ENCODE measurements at regions not wholly inside any gene's neighbourhood (a gene's known extent, or its start where the extent isn't known, plus 50 kb on each side); places are given as distances from the start of the nearest gene placed in this dataset.

DNA sequence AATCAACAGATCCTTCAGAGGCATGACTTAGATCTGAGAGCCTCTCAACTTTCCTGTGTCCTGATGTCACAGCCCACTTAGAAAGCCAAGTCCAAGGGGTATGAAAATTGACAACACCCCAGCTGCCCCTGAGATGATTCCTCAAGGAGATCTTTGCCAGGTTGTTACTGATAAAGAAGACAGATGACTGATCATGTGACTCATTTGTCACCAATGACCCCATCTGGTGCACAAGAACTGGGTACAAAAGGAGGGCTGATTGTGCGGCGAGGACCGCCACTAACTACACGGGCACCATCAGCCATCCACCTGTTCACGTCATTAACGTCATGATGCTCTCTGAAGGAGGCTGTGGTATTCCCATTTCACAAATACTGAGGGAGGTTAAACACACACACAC, 583.2 kb upstream of the KLF4 start:
- no peak overlapping the region for H2AFZ ChIP-seq (ENCODE audit: low read length)
- Mint-ChIP-seq H3K36me3 (ENCODE audit: insufficient read depth in 1 of 3, low read depth in 3 of 3) (peaks cover 2 to 11% (median 7%) of the 10 kb centered on the region in 3 experiments; a peak in 4 of 7 replicates), H3K4me3 (no peak overlapping the region), H3K9me3 (peaks cover 6 to 11% of the 10 kb centered on the region in 2 experiments; a peak in 3 of 5 replicates), H3K27me3 (ENCODE audit: low read depth) (peaks cover 2% of the 10 kb centered on the region; the same call in 1 of the 2 replicates), H3K27ac (no peak overlapping the region), H3K4me1 (peaks cover 12 to 19% of the 10 kb centered on the region in 2 experiments)
- no peaks in the 10 kb centered on the region for H3K79me1 ChIP-seq (ENCODE audit: insufficient read depth, low read depth, low read length, poor library complexity, severe bottlenecking)
- no peak overlapping the region for H3K18ac ChIP-seq (ENCODE audit: insufficient read length, low read depth, low read length)
- H3T11ph ChIP-seq (ENCODE audit: low read length): no peak overlapping the region
- no peaks in the 10 kb centered on the region for H3K79me2 ChIP-seq (ENCODE audit: insufficient read depth, low read length)
- H3K9me3 ChIP-seq (ENCODE audit: control insufficient read depth, low read depth, low read length): no peaks in the 10 kb centered on the region
- H3K4ac ChIP-seq (ENCODE audit: low read depth, low read length): no peak overlapping the region
- no peak overlapping the region for H3K56ac ChIP-seq (ENCODE audit: insufficient read length, low read depth, low read length)
- TF ChIP-seq, protein P1, sequence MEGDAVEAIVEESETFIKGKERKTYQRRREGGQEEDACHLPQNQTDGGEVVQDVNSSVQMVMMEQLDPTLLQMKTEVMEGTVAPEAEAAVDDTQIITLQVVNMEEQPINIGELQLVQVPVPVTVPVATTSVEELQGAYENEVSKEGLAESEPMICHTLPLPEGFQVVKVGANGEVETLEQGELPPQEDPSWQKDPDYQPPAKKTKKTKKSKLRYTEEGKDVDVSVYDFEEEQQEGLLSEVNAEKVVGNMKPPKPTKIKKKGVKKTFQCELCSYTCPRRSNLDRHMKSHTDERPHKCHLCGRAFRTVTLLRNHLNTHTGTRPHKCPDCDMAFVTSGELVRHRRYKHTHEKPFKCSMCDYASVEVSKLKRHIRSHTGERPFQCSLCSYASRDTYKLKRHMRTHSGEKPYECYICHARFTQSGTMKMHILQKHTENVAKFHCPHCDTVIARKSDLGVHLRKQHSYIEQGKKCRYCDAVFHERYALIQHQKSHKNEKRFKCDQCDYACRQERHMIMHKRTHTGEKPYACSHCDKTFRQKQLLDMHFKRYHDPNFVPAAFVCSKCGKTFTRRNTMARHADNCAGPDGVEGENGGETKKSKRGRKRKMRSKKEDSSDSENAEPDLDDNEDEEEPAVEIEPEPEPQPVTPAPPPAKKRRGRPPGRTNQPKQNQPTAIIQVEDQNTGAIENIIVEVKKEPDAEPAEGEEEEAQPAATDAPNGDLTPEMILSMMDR (conservative IDR thresholded peaks at IDR 0.05): no peak
- no peak overlapping the region for H2BK5ac ChIP-seq (ENCODE audit: insufficient read length, low read length)
- no peaks in the 10 kb centered on the region for H3K27me3 ChIP-seq (ENCODE audit: insufficient read depth, low read length)
- H4K20me1 ChIP-seq (ENCODE audit: control insufficient read depth, insufficient read depth, insufficient read length): no peaks in the 10 kb centered on the region
- H3K9ac ChIP-seq (ENCODE audit: extremely low read depth, insufficient read length, low read length): no peak overlapping the region
- H2BK15ac ChIP-seq (ENCODE audit: low read depth, low read length): no peak overlapping the region
- no peak overlapping the region for H2BK20ac ChIP-seq (ENCODE audit: low read depth, low read length, poor library complexity, severe bottlenecking)
- H3K4me2 ChIP-seq (ENCODE audit: insufficient read depth, insufficient read length, low read length): no peak overlapping the region
- H2BK12ac ChIP-seq (ENCODE audit: insufficient read length, low read depth, low read length): no peak overlapping the region
- no peak overlapping the region for H2AK5ac ChIP-seq (ENCODE audit: insufficient read length, low read length)
- no peak overlapping the region for H4K8ac ChIP-seq (replicated peaks; ENCODE audit: insufficient read length, low read depth, low read length)
- no CpG with 5 or more reads among the region's 6 CpGs for WGBS (ENCODE audit: extremely low coverage, insufficient read length, low lambda C conversion rate)
- no peak overlapping the region for H4K5ac ChIP-seq (ENCODE audit: insufficient read length, low read depth, low read length)
- no peaks in the 10 kb centered on the region for H3K23me2 ChIP-seq (ENCODE audit: insufficient read length, low read depth, low read length, poor library complexity, severe bottlenecking)
- no peak overlapping the region for H2BK120ac ChIP-seq (ENCODE audit: low read depth, low read length, poor library complexity, severe bottlenecking)
- H3K23ac ChIP-seq (ENCODE audit: insufficient read length, low read depth, low read length): no peak overlapping the region
- no peak overlapping the region for H4K91ac ChIP-seq (ENCODE audit: insufficient read length, low read depth, low read length)
- no peak for DNase-seq
- no peak overlapping the region for H3K27ac ChIP-seq (ENCODE audit: insufficient read length, low read depth, low read length)
- H3K4me1 ChIP-seq (ENCODE audit: insufficient read depth, low read length): peaks cover 6% of the 10 kb centered on the region
- H3K14ac ChIP-seq (ENCODE audit: insufficient read depth, low read length): no peak overlapping the region
